GM23248 (cell line): ENCODE measurements at regions not wholly inside any gene's neighbourhood (a gene's known extent, or its start where the extent isn't known, plus 50 kb on each side); places are given as distances from the start of the nearest gene placed in this dataset.

Source experiments
- EZH2 ChIP-seq: fragments of 200-600 bp; sonication (generic); IDR thresholded peaks from 2 replicates; pipeline ENCODE4 v1.6.1; 2018; ENCODE audit warnings: antibody characterized with exemption, mild to moderate bottlenecking; ENCODE audit not compliant: insufficient read depth, poor library complexity, severe bottlenecking
- EZH2phosphoT487 ChIP-seq: fragments of 200-600 bp; sonication (generic); IDR thresholded peaks from 2 replicates; pipeline ENCODE4 v1.6.1; 2018; ENCODE audit warnings: antibody characterized with exemption, moderate library complexity, mild to moderate bottlenecking, low read depth; ENCODE audit not compliant: insufficient read depth

- TF ChIP-seq EZH2phosphoT487 (no peak), EZH2 (no peak)
Measured at GRCh38 chr4:74529284-74530041, 84.5 kb downstream of the AREG start.
